H1 (cell line): ENCODE measurements at regions not wholly inside any gene's neighbourhood (a gene's known extent, or its start where the extent isn't known, plus 50 kb on each side); places are given as distances from the start of the nearest gene placed in this dataset.

Experiments used
- ATF2 ChIP-seq: IDR thresholded peaks from 2 replicates; pipeline ENCODE4 v1.6.1; 2012; ENCODE audit warnings: low read length, inconsistent platforms
- ATF3 ChIP-seq: IDR thresholded peaks from 2 replicates; pipeline ENCODE4 v1.6.1; 2011; ENCODE audit warnings: low read depth, mild to moderate bottlenecking, low read length; ENCODE audit not compliant: insufficient read depth
- BRCA1 ChIP-seq: IDR thresholded peaks from 2 replicates; pipeline ENCODE4 v1.6.1; 2012; ENCODE audit warnings: low read depth, low read length, improper control_type of control experiment
- CTBP2 ChIP-seq: IDR thresholded peaks from 2 replicates; pipeline ENCODE4 v1.7.0; 2011; ENCODE audit warnings: borderline replicate concordance, mild to moderate bottlenecking, moderate library complexity, mixed read lengths, low read length; ENCODE audit not compliant: insufficient read depth, insufficient read length
- EZH2 ChIP-seq: fragments of 200-600 bp; sonication (generic); IDR thresholded peaks from 2 replicates; pipeline ENCODE4 v1.7.1; 2012; ENCODE audit warnings: low read depth, mild to moderate bottlenecking, moderate library complexity, low read length, inconsistent platforms; ENCODE audit not compliant: severe bottlenecking
- JUN ChIP-seq: IDR thresholded peaks from 2 replicates; pipeline ENCODE4 v1.6.1; 2011; ENCODE audit warnings: low read depth, mild to moderate bottlenecking, improper control_type of control experiment, low read length
- MAFK ChIP-seq: IDR thresholded peaks from 2 replicates; pipeline ENCODE4 v1.6.1; 2012; ENCODE audit warnings: low read depth, mild to moderate bottlenecking, improper control_type of control experiment, low read length
- POLR2A ChIP-seq, 2 experiments: IDR thresholded peaks; 1 replicate in 1 of 2; 2 replicates in 1 of 2; pipeline ENCODE4 v1.6.1; 2011; ENCODE audit warnings: low read depth in 2 of 2, low read length in 2 of 2, mild to moderate bottlenecking in 2 of 2; ENCODE audit errors: control extremely low read depth in 1 of 2
- POLR2AphosphoS5 ChIP-seq: IDR thresholded peaks from 2 replicates; pipeline ENCODE4 v1.6.1; 2011; ENCODE audit warnings: low read depth, low read length
- RAD21 ChIP-seq, 2 experiments: IDR thresholded peaks in 1 of 2; conservative IDR thresholded peaks in 1 of 2; 2 replicates each; pipeline ENCODE4 v1.6.1; 2011; ENCODE audit warnings: low read depth in 2 of 2, low read length in 2 of 2, improper control_type of control experiment in 1 of 2, inconsistent platforms in 1 of 2, mild to moderate bottlenecking in 1 of 2, moderate library complexity in 1 of 2
- RNF2 ChIP-seq: fragments of 200-900, 300-1000 bp; sonication (generic); IDR thresholded peaks from 2 replicates; pipeline ENCODE4 v1.7.1; 2016; ENCODE audit warnings: borderline replicate concordance, low read depth, mild to moderate bottlenecking, antibody characterized with exemption, low read length; ENCODE audit not compliant: poor library complexity, severe bottlenecking; ENCODE audit errors: missing control alignments
- SIN3A ChIP-seq, 2 experiments: IDR thresholded peaks in 1 of 2; conservative IDR thresholded peaks in 1 of 2; 2 replicates each; pipeline ENCODE4 v1.6.1; 2011 to 2012; ENCODE audit warnings: low read length in 2 of 2, improper control_type of control experiment in 1 of 2, low read depth in 1 of 2, mild to moderate bottlenecking in 1 of 2
- TAF1 ChIP-seq: IDR thresholded peaks from 2 replicates; pipeline ENCODE4 v1.6.1; 2011; ENCODE audit warnings: mild to moderate bottlenecking, low read depth, low read length
- TF ChIP-seq, protein P1 (sequence below), 3 experiments: IDR thresholded peaks; 1 replicate in 2 of 3; 2 replicates in 1 of 3; pipeline versions ENCODE4 v1.5.1 to v1.6.1; 2011; ENCODE audit warnings: low read length in 3 of 3, mild to moderate bottlenecking in 3 of 3, inconsistent platforms in 2 of 3, low read depth in 1 of 3, moderate library complexity in 1 of 3; ENCODE audit not compliant: insufficient read depth in 1 of 3; ENCODE audit errors: control extremely low read depth in 1 of 3

- TF ChIP-seq, protein P1, sequence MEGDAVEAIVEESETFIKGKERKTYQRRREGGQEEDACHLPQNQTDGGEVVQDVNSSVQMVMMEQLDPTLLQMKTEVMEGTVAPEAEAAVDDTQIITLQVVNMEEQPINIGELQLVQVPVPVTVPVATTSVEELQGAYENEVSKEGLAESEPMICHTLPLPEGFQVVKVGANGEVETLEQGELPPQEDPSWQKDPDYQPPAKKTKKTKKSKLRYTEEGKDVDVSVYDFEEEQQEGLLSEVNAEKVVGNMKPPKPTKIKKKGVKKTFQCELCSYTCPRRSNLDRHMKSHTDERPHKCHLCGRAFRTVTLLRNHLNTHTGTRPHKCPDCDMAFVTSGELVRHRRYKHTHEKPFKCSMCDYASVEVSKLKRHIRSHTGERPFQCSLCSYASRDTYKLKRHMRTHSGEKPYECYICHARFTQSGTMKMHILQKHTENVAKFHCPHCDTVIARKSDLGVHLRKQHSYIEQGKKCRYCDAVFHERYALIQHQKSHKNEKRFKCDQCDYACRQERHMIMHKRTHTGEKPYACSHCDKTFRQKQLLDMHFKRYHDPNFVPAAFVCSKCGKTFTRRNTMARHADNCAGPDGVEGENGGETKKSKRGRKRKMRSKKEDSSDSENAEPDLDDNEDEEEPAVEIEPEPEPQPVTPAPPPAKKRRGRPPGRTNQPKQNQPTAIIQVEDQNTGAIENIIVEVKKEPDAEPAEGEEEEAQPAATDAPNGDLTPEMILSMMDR (IDR thresholded peaks at IDR 0.05; ENCODE audit: control extremely low read depth in 1 of 3, insufficient read depth in 1 of 3, low read depth in 1 of 3, low read length in 3 of 3), result no peak
- no peak for TF ChIP-seq JUN
- TF ChIP-seq RAD21 (IDR thresholded peaks at IDR 0.05 in 1 of 2, conservative IDR thresholded peaks at IDR 0.05 in 1 of 2; ENCODE audit: low read depth in 2 of 2, low read length in 2 of 2), result no peak
- TF ChIP-seq RNF2, result no peak
- TF ChIP-seq ATF3, result no peak
- TF ChIP-seq SIN3A (conservative IDR thresholded peaks at IDR 0.05 in 1 of 2, IDR thresholded peaks at IDR 0.05 in 1 of 2; ENCODE audit: low read depth in 1 of 2, low read length in 2 of 2), result no peak
- no peak for TF ChIP-seq MAFK
- TF ChIP-seq POLR2A (IDR thresholded peaks at IDR 0.05; ENCODE audit: control extremely low read depth in 1 of 2, low read depth in 2 of 2, low read length in 2 of 2), result no peak
- no peak for TF ChIP-seq CTBP2
- TF ChIP-seq BRCA1, result no peak
- TF ChIP-seq TAF1, result no peak
- TF ChIP-seq POLR2AphosphoS5, result no peak
- TF ChIP-seq EZH2, result no peak
- TF ChIP-seq ATF2, result no peak
These were observed 80.5 kb upstream of the SVIL start for GRCh38 chr10:29715296-29715695.
